Prostate gland (tissue), 2 donors: ENCODE measurements at regions not wholly inside any gene's neighbourhood (a gene's known extent, or its start where the extent isn't known, plus 50 kb on each side); places are given as distances from the start of the nearest gene placed in this dataset.
"Not testable (repeated sequence)": the region's sequence is repeated elsewhere in the genome, so short reads cannot be mapped to it uniquely, and the experiment has no call there.

Experiments
- DNase-seq: peaks from one replicate; pipeline ENCODE4 v3.0.0-alpha.2; 2019; ENCODE audit warnings: low spot score
- H3K27ac ChIP-seq, 2 donors: fragments of 200-600 bp; sonication (generic); 2 replicates each; pipeline ENCODE4 v1.5.1; 2017 to 2019
- H3K27me3 ChIP-seq: fragments of 200-600 bp; sonication (generic); replicated peaks from 2 replicates; pipeline ENCODE4 v1.5.1; 2019; ENCODE audit not compliant: insufficient read depth
- H3K36me3 ChIP-seq, 2 donors: fragments of 200-600 bp; sonication (generic); 1 replicate in 1 of 2; 2 replicates in 1 of 2; pipeline versions ENCODE4 v1.5.1 to v1.8.1; 2017 to 2019
- H3K4me1 ChIP-seq: fragments of 200-600 bp; sonication (generic); replicated peaks from 2 replicates; pipeline ENCODE4 v1.5.1; 2019
- H3K4me3 ChIP-seq, 2 donors: fragments of 200-600 bp; sonication (generic); 2 replicates each; pipeline ENCODE4 v1.5.1; 2017 to 2019
- H3K9me3 ChIP-seq: fragments of 200-600 bp; sonication (generic); 2 replicates; pipeline ENCODE4 v1.5.1; 2017
- CTCF ChIP-seq, 4 experiments: fragments of 200-600 bp in 2 of 4; fragments of 450-650 bp in 2 of 4; sonication (generic) in 2 of 4; IDR thresholded peaks; 1 replicate in 3 of 4; 2 replicates in 1 of 4; pipeline ENCODE4 v1.5.1; 2016 to 2019; ENCODE audit warnings: antibody characterized with exemption in 4 of 4, mild to moderate bottlenecking in 2 of 4, moderate library complexity in 2 of 4
- POLR2A ChIP-seq: fragments of 450-650 bp; IDR thresholded peaks from one replicate; pipeline ENCODE4 v1.6.1; 2016; ENCODE audit warnings: antibody characterized with exemption, mild to moderate bottlenecking
- POLR2AphosphoS5 ChIP-seq: sonication (generic); formaldehyde crosslinking; IDR thresholded peaks from one replicate; pipeline ENCODE4 v1.6.1; 2017; ENCODE audit warnings: antibody characterized with exemption
- WGBS: methylation state at CpG from one replicate; pipeline ENCODE4 v1.1.5; 2018; 5-methylcytosine and 5-hydroxymethylcytosine counted together
- intact Hi-C: fragments of 100-400 bp; cut with DNase I; formaldehyde crosslinking; loops from one replicate; pipeline ENCODE4 v1.14.2; 2022

- DNase-seq = no peak
- Histone ChIP-seq H3K9me3 (no peaks in the 10 kb centered on the region), H3K4me3 (no peak overlapping the region), H3K36me3 (no peaks in the 10 kb centered on the region), H3K27me3 (no peaks in the 10 kb centered on the region), H3K27ac (no peak overlapping the region), H3K4me1 (no peaks in the 10 kb centered on the region)
- intact Hi-C loops = no loop called here
- TF ChIP-seq POLR2AphosphoS5 (no peak), CTCF (IDR thresholded peaks at IDR 0.05) (no peak), POLR2A (no peak)
- 89% methylated on average over 3 of the region's 3 CpGs for WGBS
Measured at GRCh38 chr10:60595852-60596251, 182.4 kb upstream of the CDK1 start.

- no peak overlapping the region for H3K4me3 ChIP-seq
- no peaks in the 10 kb centered on the region for H3K36me3 ChIP-seq
- H3K9me3 ChIP-seq = no peaks in the 10 kb centered on the region
- WGBS = 96% methylated on average over 1 of the region's 1 CpG
- DNase-seq = no peak
- H3K27me3 ChIP-seq = no peaks in the 10 kb centered on the region
- intact Hi-C loops = no loop called here
- no peaks in the 10 kb centered on the region for H3K4me1 ChIP-seq
- no peak overlapping the region for H3K27ac ChIP-seq
- no peak for TF ChIP-seq CTCF (IDR thresholded peaks at IDR 0.05)
- no peak for TF ChIP-seq POLR2A
Measured at GRCh38 chr10:60594476-60595051, 183.7 kb upstream of the CDK1 start.

GRCh38 chr10:60591119-60591518 lies 187.2 kb upstream of the CDK1 start:
- Histone ChIP-seq H3K4me1 (no peaks in the 10 kb centered on the region), H3K36me3 (no peaks in the 10 kb centered on the region), H3K27ac (no peak overlapping the region), H3K27me3 (no peaks in the 10 kb centered on the region), H3K4me3 (no peak overlapping the region), H3K9me3 (no peaks in the 10 kb centered on the region)
- intact Hi-C loops = no loop called here
- TF ChIP-seq POLR2AphosphoS5 (no peak), CTCF (IDR thresholded peaks at IDR 0.05) (no peak), POLR2A (no peak)
- 99% methylated on average over 2 of the region's 2 CpGs for WGBS
- no peak for DNase-seq

GRCh38 chr10:60589376-60589775 lies 188.9 kb upstream of the CDK1 start:
- Histone ChIP-seq H3K27ac (no peak overlapping the region), H3K9me3 (no peaks in the 10 kb centered on the region), H3K4me1 (no peaks in the 10 kb centered on the region), H3K36me3 (no peaks in the 10 kb centered on the region), H3K27me3 (no peaks in the 10 kb centered on the region), H3K4me3 (no peak overlapping the region)
- 88% methylated on average over 2 of the region's 2 CpGs for WGBS
- DNase-seq = no peak
- intact Hi-C loops = no loop called here
- no peak for TF ChIP-seq POLR2A
- TF ChIP-seq CTCF (IDR thresholded peaks at IDR 0.05) = no peak
- TF ChIP-seq POLR2AphosphoS5 = no peak

- H3K9me3 ChIP-seq, H3K36me3 ChIP-seq, H3K4me3 ChIP-seq, DNase-seq, H3K4me1 ChIP-seq, H3K27me3 ChIP-seq, intact Hi-C loops, H3K27ac ChIP-seq: not testable (repeated sequence)
- WGBS = 97% methylated on average over 2 of the region's 2 CpGs
Measured at GRCh38 chr10:60581782-60582181, 192.1 kb upstream of the ANK3 start.
